Hepatocyte (in vitro differentiated cells): ENCODE measurements at regions not wholly inside any gene's neighbourhood (a gene's known extent, or its start where the extent isn't known, plus 50 kb on each side); places are given as distances from the start of the nearest gene placed in this dataset.

Experiments used
- DNase-seq: peaks from one replicate; pipeline ENCODE4 v3.0.0-alpha.2; 2016; ENCODE audit warnings: low spot score
- H2AFZ ChIP-seq: fragments of 200-600 bp; sonication (generic); 2 replicates; pipeline ENCODE4 v1.6.0; 2016; ENCODE audit warnings: antibody characterized with exemption, mild to moderate bottlenecking
- H3K27ac ChIP-seq: fragments of 200-600 bp; sonication (generic); 2 replicates; pipeline ENCODE4 v1.5.1; 2016; ENCODE audit warnings: mild to moderate bottlenecking
- H3K27me3 ChIP-seq: fragments of 200-600 bp; sonication (generic); 2 replicates; pipeline ENCODE4 v1.6.1; 2016
- H3K36me3 ChIP-seq: fragments of 200-600 bp; sonication (generic); replicated peaks from 2 replicates; pipeline ENCODE4 v1.5.1; 2016; ENCODE audit warnings: low read depth; ENCODE audit not compliant: insufficient read depth
- H3K4me1 ChIP-seq: fragments of 200-600 bp; sonication (generic); 2 replicates; pipeline ENCODE4 v1.5.1; 2016; ENCODE audit warnings: mild to moderate bottlenecking, moderate library complexity; ENCODE audit not compliant: insufficient read depth
- H3K4me2 ChIP-seq: fragments of 200-600 bp; sonication (generic); 2 replicates; pipeline ENCODE4 v1.6.0; 2016
- H3K4me3 ChIP-seq: fragments of 200-600 bp; sonication (generic); 2 replicates; pipeline ENCODE4 v1.5.1; 2016; ENCODE audit warnings: mild to moderate bottlenecking
- H3K79me2 ChIP-seq: fragments of 200-600 bp; sonication (generic); 2 replicates; pipeline ENCODE4 v1.6.0; 2017; ENCODE audit warnings: mild to moderate bottlenecking
- H3K9me2 ChIP-seq: fragments of 200-600 bp; sonication (generic); replicated peaks from 2 replicates; pipeline ENCODE4 v1.6.0; 2017; ENCODE audit warnings: mild to moderate bottlenecking; ENCODE audit not compliant: insufficient read depth
- H3K9me3 ChIP-seq: fragments of 200-600 bp; sonication (generic); 2 replicates; pipeline ENCODE4 v1.5.1; 2016; ENCODE audit warnings: low read depth, mild to moderate bottlenecking
- H4K20me1 ChIP-seq: fragments of 200-600 bp; sonication (generic); 2 replicates; pipeline ENCODE4 v1.6.0; 2016; ENCODE audit warnings: mild to moderate bottlenecking; ENCODE audit not compliant: insufficient read depth, poor library complexity, severe bottlenecking
- CTCF ChIP-seq: fragments of 200-600 bp; sonication (generic); IDR thresholded peaks from 2 replicates; pipeline ENCODE4 v1.5.1; 2016; ENCODE audit warnings: antibody characterized with exemption, mild to moderate bottlenecking; ENCODE audit not compliant: poor library complexity
- EZH2 ChIP-seq: fragments of 200-600 bp; sonication (generic); IDR thresholded peaks from 2 replicates; pipeline ENCODE4 v1.6.1; 2016; ENCODE audit warnings: antibody characterized with exemption, mild to moderate bottlenecking, borderline replicate concordance
- EZH2phosphoT487 ChIP-seq: fragments of 200-600 bp; sonication (generic); IDR thresholded peaks from one replicate; pipeline ENCODE4 v1.6.1; 2018; ENCODE audit warnings: antibody characterized with exemption, mild to moderate bottlenecking, low read depth, moderate library complexity; ENCODE audit not compliant: unreplicated experiment, severe bottlenecking
- WGBS: methylation state at CpG from one replicate; pipeline ENCODE4 v1.1.6; 2016; ENCODE audit warnings: low lambda C conversion rate; ENCODE audit errors: missing lambda C conversion rate; 5-methylcytosine and 5-hydroxymethylcytosine counted together

- no peak for DNase-seq
- no peak overlapping the region for H2AFZ ChIP-seq
- 82% methylated on average over 6 of the region's 6 CpGs for WGBS
- no peaks in the 10 kb centered on the region for H3K9me2 ChIP-seq
- no peaks in the 10 kb centered on the region for H4K20me1 ChIP-seq
- H3K36me3 ChIP-seq = no peaks in the 10 kb centered on the region
- no peaks in the 10 kb centered on the region for H3K4me1 ChIP-seq
- no peak overlapping the region for H3K4me3 ChIP-seq
- no peaks in the 10 kb centered on the region for H3K9me3 ChIP-seq
- no peak overlapping the region for H3K27ac ChIP-seq
- H3K27me3 ChIP-seq = no peaks in the 10 kb centered on the region
- TF ChIP-seq CTCF = no peak
- no peak for TF ChIP-seq EZH2
- TF ChIP-seq EZH2phosphoT487 = no peak
- no peak overlapping the region for H3K4me2 ChIP-seq
- no peaks in the 10 kb centered on the region for H3K79me2 ChIP-seq
Observed at GRCh38 chr2:4873364-4873763, 818.8 kb upstream of the SOX11 start.

GRCh38 chr2:4873876-4874593, 818.1 kb upstream of the SOX11 start:
- Histone ChIP-seq H2AFZ (no peak overlapping the region), H3K4me1 (no peaks in the 10 kb centered on the region), H4K20me1 (no peaks in the 10 kb centered on the region), H3K9me2 (no peaks in the 10 kb centered on the region), H3K79me2 (no peaks in the 10 kb centered on the region), H3K27ac (no peak overlapping the region), H3K27me3 (no peaks in the 10 kb centered on the region), H3K4me2 (no peak overlapping the region), H3K9me3 (no peaks in the 10 kb centered on the region), H3K36me3 (no peaks in the 10 kb centered on the region), H3K4me3 (no peak overlapping the region)
- WGBS = 69% methylated on average over 3 of the region's 3 CpGs
- DNase-seq = no peak
- TF ChIP-seq EZH2phosphoT487 = no peak

- Histone ChIP-seq H3K9me2 (no peaks in the 10 kb centered on the region), H3K4me1 (no peaks in the 10 kb centered on the region), H3K79me2 (no peaks in the 10 kb centered on the region), H3K27me3 (no peaks in the 10 kb centered on the region), H2AFZ (no peak overlapping the region), H3K27ac (no peak overlapping the region), H3K4me3 (no peak overlapping the region), H3K4me2 (no peak overlapping the region), H3K9me3 (no peaks in the 10 kb centered on the region), H4K20me1 (no peaks in the 10 kb centered on the region), H3K36me3 (no peaks in the 10 kb centered on the region)
- 83% methylated on average over 3 of the region's 3 CpGs for WGBS
- no peak for DNase-seq
- TF ChIP-seq CTCF = no peak
- no peak for TF ChIP-seq EZH2phosphoT487
- TF ChIP-seq EZH2 = no peak
Observed at GRCh38 chr2:4882421-4882820, 809.8 kb upstream of the SOX11 start.

GRCh38 chr2:4882941-4883340, 809.2 kb upstream of the SOX11 start:
- WGBS = 89% methylated on average over 8 of the region's 8 CpGs
- no peak overlapping the region for H2AFZ ChIP-seq
- no peak for DNase-seq
- no peak overlapping the region for H3K27ac ChIP-seq
- H3K4me1 ChIP-seq = no peaks in the 10 kb centered on the region
- H3K4me2 ChIP-seq = no peak overlapping the region
- H3K27me3 ChIP-seq = no peaks in the 10 kb centered on the region
- no peaks in the 10 kb centered on the region for H3K9me2 ChIP-seq
- H3K79me2 ChIP-seq = no peaks in the 10 kb centered on the region
- no peak overlapping the region for H3K4me3 ChIP-seq
- H4K20me1 ChIP-seq = no peaks in the 10 kb centered on the region
- no peaks in the 10 kb centered on the region for H3K9me3 ChIP-seq
- no peaks in the 10 kb centered on the region for H3K36me3 ChIP-seq
- TF ChIP-seq EZH2phosphoT487 (no peak), EZH2 (no peak), CTCF (no peak)
